GM23338 (cell line): ENCODE measurements at regions not wholly inside any gene's neighbourhood (a gene's known extent, or its start where the extent isn't known, plus 50 kb on each side); places are given as distances from the start of the nearest gene placed in this dataset.

ENCODE experiments used
- ATAC-seq: fragments of 200-7000 bp; cut with Tn5 transposase; 3 replicates; pipeline ENCODE4 v1.9.1; 2020
- DNase-seq: peaks from one replicate; pipeline ENCODE4 v3.0.0-alpha.2; 2015; ENCODE audit warnings: low spot score
- H2AFZ ChIP-seq: fragments of 200-600 bp; sonication (generic); 2 replicates; pipeline ENCODE4 v1.8.0; 2016; ENCODE audit warnings: antibody characterized with exemption, mild to moderate bottlenecking, moderate library complexity
- H3F3A ChIP-seq: fragments of 200-600 bp; sonication (generic); replicated peaks from 2 replicates; pipeline ENCODE4 v1.8.0; 2017; ENCODE audit warnings: antibody characterized with exemption, mixed run types, low read depth
- H3K27ac ChIP-seq: fragments of 200-600 bp; sonication (generic); 2 replicates; pipeline ENCODE4 v1.6.1; 2016; ENCODE audit warnings: low read depth
- H3K27me3 ChIP-seq: fragments of 200-600 bp; sonication (generic); 2 replicates; pipeline ENCODE4 v1.8.0; 2016; ENCODE audit warnings: mild to moderate bottlenecking, mixed run types, moderate library complexity; ENCODE audit not compliant: insufficient read depth
- H3K36me3 ChIP-seq: fragments of 200-600 bp; sonication (generic); 2 replicates; pipeline ENCODE4 v1.8.0; 2016; ENCODE audit warnings: mild to moderate bottlenecking; ENCODE audit not compliant: insufficient read depth
- H3K4me1 ChIP-seq: fragments of 200-600 bp; sonication (generic); 2 replicates; pipeline ENCODE4 v1.8.0; 2016; ENCODE audit warnings: mild to moderate bottlenecking, moderate library complexity; ENCODE audit not compliant: insufficient read depth
- H3K4me2 ChIP-seq: fragments of 200-600 bp; sonication (generic); 2 replicates; pipeline ENCODE4 v1.7.1; 2017; ENCODE audit warnings: mixed run types
- H3K4me3 ChIP-seq: fragments of 200-600 bp; sonication (generic); 2 replicates; pipeline ENCODE4 v1.6.1; 2016; ENCODE audit warnings: mixed run types
- H3K79me2 ChIP-seq: fragments of 200-600 bp; sonication (generic); replicated peaks from 2 replicates; pipeline ENCODE4 v1.8.0; 2017; ENCODE audit warnings: mild to moderate bottlenecking; ENCODE audit not compliant: insufficient read depth
- H3K9me2 ChIP-seq: fragments of 200-600 bp; sonication (generic); 2 replicates; pipeline ENCODE4 v1.8.0; 2017; ENCODE audit not compliant: insufficient read depth
- H4K20me1 ChIP-seq: fragments of 200-600 bp; sonication (generic); replicated peaks from 2 replicates; pipeline ENCODE4 v1.8.0; 2017; ENCODE audit warnings: mild to moderate bottlenecking; ENCODE audit not compliant: insufficient read depth
- H3K27ac Mint-ChIP-seq: 2 replicates; pipeline ENCODE4 v1.8.0; 2020; ENCODE audit warnings: inconsistent platforms, mild to moderate bottlenecking, moderate library complexity, mixed read lengths
- H3K27me3 Mint-ChIP-seq: 3 replicates; pipeline ENCODE4 v1.8.0; 2022; ENCODE audit warnings: low read depth, mild to moderate bottlenecking, moderate library complexity, mixed read lengths, inconsistent platforms; ENCODE audit not compliant: insufficient read depth, poor library complexity
- H3K36me3 Mint-ChIP-seq: 3 replicates; pipeline ENCODE4 v1.8.0; 2021; ENCODE audit warnings: low read depth, mild to moderate bottlenecking, inconsistent platforms, moderate library complexity, mixed read lengths
- H3K4me1 Mint-ChIP-seq: 3 replicates; pipeline ENCODE4 v1.8.0; 2020; ENCODE audit warnings: mild to moderate bottlenecking, inconsistent platforms, mixed read lengths
- H3K4me3 Mint-ChIP-seq: 3 replicates; pipeline ENCODE4 v1.8.0; 2021; ENCODE audit warnings: moderate library complexity, mild to moderate bottlenecking, inconsistent platforms, mixed read lengths
- H3K9me3 Mint-ChIP-seq: 3 replicates; pipeline ENCODE4 v1.8.0; 2020; ENCODE audit warnings: moderate library complexity, mild to moderate bottlenecking, inconsistent platforms, mixed read lengths
- CREB1 ChIP-seq: fragments of 250-450 bp; sonication (Bioruptor Pico); IDR thresholded peaks from 2 replicates; pipeline ENCODE4 v1.5.0; 2020; ENCODE audit warnings: low read depth, mild to moderate bottlenecking, moderate library complexity
- CTCF ChIP-seq, 2 experiments: fragments of 200-600 bp in 1 of 2; sonication (generic) in 1 of 2; conservative IDR thresholded peaks; 2 replicates each; pipeline versions ENCODE4 v1.5.1 to v1.6.1; 2016 to 2017; ENCODE audit warnings: antibody characterized with exemption in 2 of 2, low read depth in 2 of 2, mild to moderate bottlenecking in 2 of 2, moderate library complexity in 1 of 2
- ETS1 ChIP-seq: IDR thresholded peaks from 2 replicates; pipeline ENCODE4 v1.6.1; 2016; ENCODE audit warnings: antibody characterized with exemption
- EZH2 ChIP-seq: fragments of 200-600 bp; sonication (generic); IDR thresholded peaks from one replicate; pipeline ENCODE4 v1.8.0; 2017; ENCODE audit warnings: antibody characterized with exemption, mild to moderate bottlenecking, low read depth; ENCODE audit not compliant: unreplicated experiment
- EZH2phosphoT487 ChIP-seq: fragments of 200-600 bp; sonication (generic); IDR thresholded peaks from one replicate; pipeline ENCODE4 v1.8.1; 2018; ENCODE audit warnings: antibody characterized with exemption; ENCODE audit not compliant: unreplicated experiment
- NANOG ChIP-seq: IDR thresholded peaks from 2 replicates; pipeline ENCODE4 v1.6.1; 2016; ENCODE audit warnings: antibody characterized with exemption, borderline replicate concordance
- POLR2AphosphoS5 ChIP-seq: IDR thresholded peaks from 2 replicates; pipeline ENCODE4 v1.6.1; 2016; ENCODE audit warnings: antibody characterized with exemption, low read depth
- REST ChIP-seq: IDR thresholded peaks from one replicate; pipeline ENCODE4 v1.6.1; 2018; ENCODE audit warnings: antibody characterized with exemption; ENCODE audit not compliant: unreplicated experiment
- STAT1 ChIP-seq: IDR thresholded peaks from one replicate; pipeline ENCODE4 v1.6.1; 2016; ENCODE audit warnings: antibody characterized with exemption; ENCODE audit not compliant: unreplicated experiment
- ZNF114 ChIP-seq: fragments of 250-450 bp; sonication (Bioruptor Pico); IDR thresholded peaks from 2 replicates; pipeline ENCODE4 v1.5.0; 2020; ENCODE audit warnings: mild to moderate bottlenecking, moderate library complexity
- ZNF331 ChIP-seq: fragments of 250-450 bp; sonication (Bioruptor Pico); IDR thresholded peaks from 2 replicates; pipeline ENCODE4 v1.5.0; 2020; ENCODE audit warnings: low read depth, mild to moderate bottlenecking, moderate library complexity
- TF ChIP-seq, protein P1 (sequence below): fragments of 250-450 bp; sonication (Bioruptor Pico); IDR thresholded peaks from 2 replicates; pipeline ENCODE4 v1.5.0; 2020; ENCODE audit warnings: mild to moderate bottlenecking, moderate library complexity

DNA sequence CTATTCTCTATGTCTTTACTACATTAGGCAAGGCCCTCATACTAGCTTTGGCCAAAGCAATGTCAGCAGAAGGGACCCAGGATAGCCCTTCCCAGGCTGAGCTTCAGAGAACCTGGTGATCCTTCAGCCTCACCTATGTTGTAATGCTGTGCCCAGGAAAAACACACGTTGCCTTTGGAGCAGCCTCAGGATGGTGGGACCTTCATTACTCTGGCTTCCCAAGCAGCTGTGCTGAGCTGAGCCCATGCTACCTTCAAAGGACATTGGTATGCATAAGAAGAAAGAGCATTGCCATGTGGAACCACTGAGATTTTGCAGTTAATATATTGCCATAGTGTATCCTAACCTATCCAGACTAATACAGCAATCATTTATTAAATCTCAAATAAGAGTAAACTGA lies 756.4 kb upstream of the ID2 start:
- Mint-ChIP-seq H3K9me3 (peaks cover 7% of the 10 kb centered on the region; the same call in 1 of the 3 replicates), H3K36me3 (no peaks in the 10 kb centered on the region; the same call in 2 of the 3 replicates), H3K27me3 (peaks cover 2% of the 10 kb centered on the region), H3K4me3 (no peak overlapping the region), H3K4me1 (peaks cover 7% of the 10 kb centered on the region; the same call in 2 of the 3 replicates), H3K27ac (no peak overlapping the region)
- no peaks in the 10 kb centered on the region for H3F3A ChIP-seq
- H3K79me2 ChIP-seq: no peaks in the 10 kb centered on the region
- DNase-seq (no peak), ATAC-seq (peak; percentile 54)
- no peaks in the 10 kb centered on the region for H3K27me3 ChIP-seq
- H3K9me2 ChIP-seq: peaks cover 7% of the 10 kb centered on the region; the same call in 1 of the 2 replicates
- peak overlapping the region; percentile 77; the same call in 1 of the 2 replicates for H2AFZ ChIP-seq
- no peaks in the 10 kb centered on the region for H3K36me3 ChIP-seq
- no peaks in the 10 kb centered on the region for H4K20me1 ChIP-seq
- TF ChIP-seq, protein P1, sequence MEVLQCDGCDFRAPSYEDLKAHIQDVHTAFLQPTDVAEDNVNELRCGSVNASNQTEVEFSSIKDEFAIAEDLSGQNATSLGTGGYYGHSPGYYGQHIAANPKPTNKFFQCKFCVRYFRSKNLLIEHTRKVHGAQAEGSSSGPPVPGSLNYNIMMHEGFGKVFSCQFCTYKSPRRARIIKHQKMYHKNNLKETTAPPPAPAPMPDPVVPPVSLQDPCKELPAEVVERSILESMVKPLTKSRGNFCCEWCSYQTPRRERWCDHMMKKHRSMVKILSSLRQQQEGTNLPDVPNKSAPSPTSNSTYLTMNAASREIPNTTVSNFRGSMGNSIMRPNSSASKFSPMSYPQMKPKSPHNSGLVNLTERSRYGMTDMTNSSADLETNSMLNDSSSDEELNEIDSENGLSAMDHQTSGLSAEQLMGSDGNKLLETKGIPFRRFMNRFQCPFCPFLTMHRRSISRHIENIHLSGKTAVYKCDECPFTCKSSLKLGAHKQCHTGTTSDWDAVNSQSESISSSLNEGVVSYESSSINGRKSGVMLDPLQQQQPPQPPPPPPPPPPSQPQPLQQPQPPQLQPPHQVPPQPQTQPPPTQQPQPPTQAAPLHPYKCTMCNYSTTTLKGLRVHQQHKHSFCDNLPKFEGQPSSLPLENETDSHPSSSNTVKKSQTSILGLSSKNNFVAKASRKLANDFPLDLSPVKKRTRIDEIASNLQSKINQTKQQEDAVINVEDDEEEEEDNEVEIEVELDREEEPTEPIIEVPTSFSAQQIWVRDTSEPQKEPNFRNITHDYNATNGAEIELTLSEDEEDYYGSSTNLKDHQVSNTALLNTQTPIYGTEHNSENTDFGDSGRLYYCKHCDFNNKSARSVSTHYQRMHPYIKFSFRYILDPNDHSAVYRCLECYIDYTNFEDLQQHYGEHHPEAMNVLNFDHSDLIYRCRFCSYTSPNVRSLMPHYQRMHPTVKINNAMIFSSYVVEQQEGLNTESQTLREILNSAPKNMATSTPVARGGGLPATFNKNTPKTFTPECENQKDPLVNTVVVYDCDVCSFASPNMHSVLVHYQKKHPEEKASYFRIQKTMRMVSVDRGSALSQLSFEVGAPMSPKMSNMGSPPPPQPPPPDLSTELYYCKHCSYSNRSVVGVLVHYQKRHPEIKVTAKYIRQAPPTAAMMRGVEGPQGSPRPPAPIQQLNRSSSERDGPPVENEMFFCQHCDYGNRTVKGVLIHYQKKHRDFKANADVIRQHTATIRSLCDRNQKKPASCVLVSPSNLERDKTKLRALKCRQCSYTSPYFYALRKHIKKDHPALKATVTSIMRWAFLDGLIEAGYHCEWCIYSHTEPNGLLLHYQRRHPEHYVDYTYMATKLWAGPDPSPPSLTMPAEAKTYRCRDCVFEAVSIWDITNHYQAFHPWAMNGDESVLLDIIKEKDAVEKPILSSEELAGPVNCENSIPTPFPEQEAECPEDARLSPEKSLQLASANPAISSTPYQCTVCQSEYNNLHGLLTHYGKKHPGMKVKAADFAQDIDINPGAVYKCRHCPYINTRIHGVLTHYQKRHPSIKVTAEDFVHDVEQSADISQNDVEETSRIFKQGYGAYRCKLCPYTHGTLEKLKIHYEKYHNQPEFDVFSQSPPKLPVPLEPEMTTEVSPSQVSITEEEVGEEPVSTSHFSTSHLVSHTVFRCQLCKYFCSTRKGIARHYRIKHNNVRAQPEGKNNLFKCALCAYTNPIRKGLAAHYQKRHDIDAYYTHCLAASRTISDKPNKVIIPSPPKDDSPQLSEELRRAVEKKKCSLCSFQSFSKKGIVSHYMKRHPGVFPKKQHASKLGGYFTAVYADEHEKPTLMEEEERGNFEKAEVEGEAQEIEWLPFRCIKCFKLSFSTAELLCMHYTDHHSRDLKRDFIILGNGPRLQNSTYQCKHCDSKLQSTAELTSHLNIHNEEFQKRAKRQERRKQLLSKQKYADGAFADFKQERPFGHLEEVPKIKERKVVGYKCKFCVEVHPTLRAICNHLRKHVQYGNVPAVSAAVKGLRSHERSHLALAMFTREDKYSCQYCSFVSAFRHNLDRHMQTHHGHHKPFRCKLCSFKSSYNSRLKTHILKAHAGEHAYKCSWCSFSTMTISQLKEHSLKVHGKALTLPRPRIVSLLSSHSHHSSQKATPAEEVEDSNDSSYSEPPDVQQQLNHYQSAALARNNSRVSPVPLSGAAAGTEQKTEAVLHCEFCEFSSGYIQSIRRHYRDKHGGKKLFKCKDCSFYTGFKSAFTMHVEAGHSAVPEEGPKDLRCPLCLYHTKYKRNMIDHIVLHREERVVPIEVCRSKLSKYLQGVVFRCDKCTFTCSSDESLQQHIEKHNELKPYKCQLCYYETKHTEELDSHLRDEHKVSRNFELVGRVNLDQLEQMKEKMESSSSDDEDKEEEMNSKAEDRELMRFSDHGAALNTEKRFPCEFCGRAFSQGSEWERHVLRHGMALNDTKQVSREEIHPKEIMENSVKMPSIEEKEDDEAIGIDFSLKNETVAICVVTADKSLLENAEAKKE (CRISPR knock-in tag): no peak
- TF ChIP-seq ETS1 (no peak), EZH2 (no peak), POLR2AphosphoS5 (no peak), ZNF114 (CRISPR knock-in tag) (no peak), NANOG (no peak), CREB1 (CRISPR knock-in tag) (no peak), REST (no peak), EZH2phosphoT487 (no peak), CTCF (conservative IDR thresholded peaks at IDR 0.05; ENCODE audit: low read depth in 2 of 2) (no peak), STAT1 (no peak), ZNF331 (no peak)
- no peak overlapping the region for H3K27ac ChIP-seq
- no peaks in the 10 kb centered on the region for H3K4me1 ChIP-seq
- no peak overlapping the region for H3K4me2 ChIP-seq
- no peak overlapping the region for H3K4me3 ChIP-seq
